Esophagus muscularis mucosa (tissue), 4 donors: ENCODE measurements at regions not wholly inside any gene's neighbourhood (a gene's known extent, or its start where the extent isn't known, plus 50 kb on each side); places are given as distances from the start of the nearest gene placed in this dataset.

Experiments
- DNase-seq: peaks from one replicate; pipeline ENCODE4 v3.0.0-alpha.2; 2017; ENCODE audit errors: extremely low spot score
- H3K27ac ChIP-seq, 4 donors: fragments of 200-600 bp; sonication (generic); replicated peaks in 1 of 4; 1 replicate in 3 of 4; 2 replicates in 1 of 4; pipeline ENCODE4 v1.5.1; 2016 to 2019; ENCODE audit warnings: mild to moderate bottlenecking in 1 of 4
- H3K27me3 ChIP-seq, 4 donors: fragments of 200-600 bp; sonication (generic); one replicate each; pipeline versions ENCODE4 v1.5.1 to v1.6.0; 2016 to 2019
- H3K36me3 ChIP-seq, 4 donors: fragments of 200-600 bp; sonication (generic); one replicate each; pipeline ENCODE4 v1.5.1; 2016 to 2019
- H3K4me1 ChIP-seq, 4 donors: fragments of 200-600 bp; sonication (generic); one replicate each; pipeline ENCODE4 v1.5.1; 2016 to 2019
- H3K4me3 ChIP-seq, 4 donors: fragments of 200-600 bp; sonication (generic); 1 replicate in 2 of 4; 2 replicates in 2 of 4; pipeline ENCODE4 v1.5.1; 2016 to 2019; ENCODE audit warnings: mild to moderate bottlenecking in 4 of 4, moderate library complexity in 1 of 4
- H3K9me3 ChIP-seq, 4 donors: fragments of 200-600 bp; sonication (generic); 1 replicate in 3 of 4; 2 replicates in 1 of 4; pipeline ENCODE4 v1.5.1; 2016 to 2019
- CTCF ChIP-seq, 3 experiments: fragments of 200-600 bp in 2 of 3; fragments of 450-650 bp in 1 of 3; sonication (generic) in 2 of 3; IDR thresholded peaks; one replicate each; pipeline ENCODE4 v1.5.1; 2017 to 2019; ENCODE audit warnings: antibody characterized with exemption in 3 of 3, mild to moderate bottlenecking in 2 of 3, moderate library complexity in 1 of 3
- EP300 ChIP-seq: sonication (generic); formaldehyde crosslinking; IDR thresholded peaks from one replicate; pipeline ENCODE4 v1.6.1; 2017; ENCODE audit warnings: antibody characterized with exemption
- POLR2A ChIP-seq: fragments of 450-650 bp; IDR thresholded peaks from one replicate; pipeline ENCODE4 v1.6.1; 2017; ENCODE audit warnings: antibody characterized with exemption, moderate library complexity, mild to moderate bottlenecking, low read depth
- POLR2AphosphoS5 ChIP-seq, 2 donors: sonication (generic); formaldehyde crosslinking; IDR thresholded peaks; one replicate each; pipeline ENCODE4 v1.6.1; 2017; ENCODE audit warnings: antibody characterized with exemption in 2 of 2
- WGBS: methylation state at CpG from one replicate; pipeline ENCODE4 v1.1.5; 2018; 5-methylcytosine and 5-hydroxymethylcytosine counted together
- intact Hi-C: fragments of 100-400 bp; cut with DNase I; formaldehyde crosslinking; loops from one replicate; pipeline ENCODE4 v1.15.1; 2023

- H3K4me1 ChIP-seq = peaks cover 6 to 19% (median 11%) of the 10 kb centered on the region in 4 donors
- TF ChIP-seq EP300 (no peak), POLR2AphosphoS5 (IDR thresholded peaks at IDR 0.05) (no peak), POLR2A (no peak), CTCF (IDR thresholded peaks at IDR 0.05) (no peak)
Measured at GRCh38 chr7:82566752-82567151, 123.2 kb upstream of the CACNA2D1 start.

GRCh38 chr7:82562716-82563404 is 119.3 kb upstream of the CACNA2D1 start:
- 84% methylated on average over 2 of the region's 2 CpGs for WGBS
- peaks cover 6 to 26% (median 18%) of the 10 kb centered on the region in 4 donors for H3K4me1 ChIP-seq
- no peaks in the 10 kb centered on the region for H3K27me3 ChIP-seq
- H3K9me3 ChIP-seq = no peaks in the 10 kb centered on the region
- TF ChIP-seq POLR2AphosphoS5 (IDR thresholded peaks at IDR 0.05) = no peak
- no peak for TF ChIP-seq POLR2A
- TF ChIP-seq CTCF (IDR thresholded peaks at IDR 0.05) = no peak
- H3K27ac ChIP-seq = no peak overlapping the region
- H3K36me3 ChIP-seq = no peaks in the 10 kb centered on the region
- DNase-seq = no peak
- no peak overlapping the region for H3K4me3 ChIP-seq
- intact Hi-C loops = no loop called here

More at GRCh38 chr7:82566752-82567151, 123.2 kb upstream of the CACNA2D1 start:
- no peaks in the 10 kb centered on the region for H3K36me3 ChIP-seq
- no peak overlapping the region for H3K27ac ChIP-seq
- WGBS = 27% methylated on average over 1 of the region's 1 CpG
- H3K9me3 ChIP-seq = no peaks in the 10 kb centered on the region
- DNase-seq = no peak
- intact Hi-C loops = no loop called here
- no peak overlapping the region for H3K4me3 ChIP-seq
- H3K27me3 ChIP-seq = no peaks in the 10 kb centered on the region

GRCh38 chr7:82559193-82559805 is 115.7 kb upstream of the CACNA2D1 start:
- H3K36me3 ChIP-seq = no peaks in the 10 kb centered on the region
- TF ChIP-seq EP300 (no peak), POLR2A (no peak), CTCF (IDR thresholded peaks at IDR 0.05) (no peak), POLR2AphosphoS5 (IDR thresholded peaks at IDR 0.05) (no peak)
- 18% methylated on average over 7 of the region's 7 CpGs for WGBS
- peaks cover 0 to 4% (median 0%) of the 10 kb centered on the region in 4 donors for H3K9me3 ChIP-seq
- DNase-seq = no peak
- H3K27ac ChIP-seq = no peak overlapping the region
- peak overlapping the region in 2 of 4 donors; percentile 2 to 3 for H3K4me3 ChIP-seq
- intact Hi-C loops = no loop called here
- no peaks in the 10 kb centered on the region for H3K27me3 ChIP-seq
- H3K4me1 ChIP-seq = peaks cover 0 to 7% (median 6%) of the 10 kb centered on the region in 4 donors

GRCh38 chr7:82549616-82550285 is 106.2 kb upstream of the CACNA2D1 start:
- 92% methylated on average over 6 of the region's 6 CpGs for WGBS

More at GRCh38 chr7:82549616-82550285, 106.2 kb upstream of the CACNA2D1 start:
- H3K27ac ChIP-seq = no peak overlapping the region
- peaks cover 0 to 6% (median 2%) of the 10 kb centered on the region in 4 donors for H3K9me3 ChIP-seq
- no peak overlapping the region for H3K4me3 ChIP-seq
- intact Hi-C loops = no loop called here
- no peaks in the 10 kb centered on the region for H3K4me1 ChIP-seq
- H3K36me3 ChIP-seq = no peaks in the 10 kb centered on the region
- TF ChIP-seq EP300 (no peak), POLR2A (no peak), CTCF (IDR thresholded peaks at IDR 0.05) (no peak), POLR2AphosphoS5 (IDR thresholded peaks at IDR 0.05) (no peak)
- DNase-seq = no peak
- no peaks in the 10 kb centered on the region for H3K27me3 ChIP-seq
